DND-41 (cell line): ENCODE measurements at regions not wholly inside any gene's neighbourhood (a gene's known extent, or its start where the extent isn't known, plus 50 kb on each side); places are given as distances from the start of the nearest gene placed in this dataset.

Source experiments
- EZH2 ChIP-seq: IDR thresholded peaks from 3 replicates; pipeline ENCODE4 v1.6.1; 2012; ENCODE audit warnings: borderline replicate concordance, low read depth, mild to moderate bottlenecking, moderate library complexity, low read length, inconsistent platforms; ENCODE audit not compliant: severe bottlenecking
- TF ChIP-seq, protein P1 (sequence below): IDR thresholded peaks from 2 replicates; pipeline ENCODE4 v1.5.1; 2012; ENCODE audit warnings: borderline replicate concordance, low read length, moderate library complexity, mild to moderate bottlenecking; ENCODE audit not compliant: poor library complexity, severe bottlenecking; ENCODE audit errors: extremely low read depth

DNA sequence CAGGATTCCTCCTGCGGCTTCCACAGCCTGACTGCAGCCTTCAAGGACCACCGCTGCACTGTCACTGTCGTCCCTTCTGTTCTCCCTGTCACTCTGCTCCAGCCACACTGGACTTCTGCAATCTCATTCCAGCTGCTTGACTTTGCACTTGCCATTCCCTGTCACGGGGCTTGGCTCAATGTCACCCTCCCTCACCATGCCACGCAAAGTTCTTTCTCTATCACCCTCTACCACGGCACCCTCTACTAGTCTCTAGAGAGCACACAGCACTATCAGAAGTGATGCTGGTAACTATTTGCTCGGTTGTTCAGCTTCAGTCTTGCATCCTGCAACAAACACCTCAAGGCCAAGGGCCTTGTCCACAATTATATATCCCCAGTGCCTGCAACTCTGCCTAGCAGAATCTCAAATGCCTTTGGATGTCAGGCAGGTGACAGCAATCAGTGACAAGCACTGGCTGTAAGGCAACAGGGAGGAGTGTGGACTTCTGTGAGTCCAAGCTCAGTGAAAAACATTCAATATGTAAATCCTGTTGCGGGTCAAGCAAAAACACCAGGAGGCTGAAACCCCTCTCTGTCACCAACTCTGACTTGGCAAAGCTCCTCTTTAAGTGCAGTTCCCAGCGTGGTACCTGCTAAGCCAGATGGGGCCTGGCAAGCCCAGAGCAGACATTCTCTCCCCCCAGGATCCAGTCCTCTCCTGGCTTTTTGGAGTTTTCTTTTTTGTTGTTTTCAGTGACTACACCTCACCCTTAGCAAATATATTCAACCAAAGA lies 259.9 kb downstream of the FGFR2 start:
- TF ChIP-seq, protein P1, sequence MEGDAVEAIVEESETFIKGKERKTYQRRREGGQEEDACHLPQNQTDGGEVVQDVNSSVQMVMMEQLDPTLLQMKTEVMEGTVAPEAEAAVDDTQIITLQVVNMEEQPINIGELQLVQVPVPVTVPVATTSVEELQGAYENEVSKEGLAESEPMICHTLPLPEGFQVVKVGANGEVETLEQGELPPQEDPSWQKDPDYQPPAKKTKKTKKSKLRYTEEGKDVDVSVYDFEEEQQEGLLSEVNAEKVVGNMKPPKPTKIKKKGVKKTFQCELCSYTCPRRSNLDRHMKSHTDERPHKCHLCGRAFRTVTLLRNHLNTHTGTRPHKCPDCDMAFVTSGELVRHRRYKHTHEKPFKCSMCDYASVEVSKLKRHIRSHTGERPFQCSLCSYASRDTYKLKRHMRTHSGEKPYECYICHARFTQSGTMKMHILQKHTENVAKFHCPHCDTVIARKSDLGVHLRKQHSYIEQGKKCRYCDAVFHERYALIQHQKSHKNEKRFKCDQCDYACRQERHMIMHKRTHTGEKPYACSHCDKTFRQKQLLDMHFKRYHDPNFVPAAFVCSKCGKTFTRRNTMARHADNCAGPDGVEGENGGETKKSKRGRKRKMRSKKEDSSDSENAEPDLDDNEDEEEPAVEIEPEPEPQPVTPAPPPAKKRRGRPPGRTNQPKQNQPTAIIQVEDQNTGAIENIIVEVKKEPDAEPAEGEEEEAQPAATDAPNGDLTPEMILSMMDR = no peak
- TF ChIP-seq EZH2 = no peak
